SK-N-MC (cell line): ENCODE measurements at regions not wholly inside any gene's neighbourhood (a gene's known extent, or its start where the extent isn't known, plus 50 kb on each side); places are given as distances from the start of the nearest gene placed in this dataset.
"Not testable (repeated sequence)": the region's sequence is repeated elsewhere in the genome, so short reads cannot be mapped to it uniquely, and the experiment has no call there.

Experiments
- DNase-seq: peaks from one replicate; pipeline ENCODE4 v3.0.0-alpha.2; 2011; ENCODE audit warnings: low read depth, low spot score
- H3K27ac ChIP-seq: fragments of 200-600 bp; sonication (generic); 2 replicates; pipeline ENCODE4 v1.5.1; 2016; ENCODE audit warnings: mixed run types
- H3K36me3 ChIP-seq: fragments of 200-600 bp; sonication (generic); 2 replicates; pipeline ENCODE4 v1.6.1; 2017; ENCODE audit warnings: antibody characterized with exemption, low read length, mixed read lengths; ENCODE audit not compliant: insufficient read depth
- H3K4me3 ChIP-seq: fragments of 200-600 bp; sonication (generic); 2 replicates; pipeline ENCODE4 v1.5.1; 2016
- H3K9ac ChIP-seq: fragments of 200-600 bp; sonication (generic); 2 replicates; pipeline ENCODE4 v1.8.0; 2017; ENCODE audit warnings: mixed run types, mixed read lengths; ENCODE audit not compliant: insufficient read length
- H3K9me3 ChIP-seq: fragments of 200-600 bp; sonication (generic); 2 replicates; pipeline ENCODE4 v1.6.1; 2017; ENCODE audit warnings: low read depth, mild to moderate bottlenecking, antibody characterized with exemption, low read length, moderate library complexity, mixed read lengths
- EZH2 ChIP-seq: fragments of 200-600 bp; sonication (generic); IDR thresholded peaks from one replicate; pipeline ENCODE4 v1.6.1; 2017; ENCODE audit warnings: antibody characterized with exemption
- FOXP2 ChIP-seq: optimal IDR thresholded peaks from 2 replicates; pipeline ENCODE3; 2011; ENCODE audit warnings: mild to moderate bottlenecking, moderate library complexity; ENCODE audit not compliant: insufficient read depth; ENCODE audit errors: extremely low read length, control extremely low read depth
- POLR2AphosphoS5 ChIP-seq: IDR thresholded peaks from 2 replicates; pipeline ENCODE4 v1.6.1; 2012; ENCODE audit warnings: mild to moderate bottlenecking, low read depth, low read length, borderline replicate concordance

DNA sequence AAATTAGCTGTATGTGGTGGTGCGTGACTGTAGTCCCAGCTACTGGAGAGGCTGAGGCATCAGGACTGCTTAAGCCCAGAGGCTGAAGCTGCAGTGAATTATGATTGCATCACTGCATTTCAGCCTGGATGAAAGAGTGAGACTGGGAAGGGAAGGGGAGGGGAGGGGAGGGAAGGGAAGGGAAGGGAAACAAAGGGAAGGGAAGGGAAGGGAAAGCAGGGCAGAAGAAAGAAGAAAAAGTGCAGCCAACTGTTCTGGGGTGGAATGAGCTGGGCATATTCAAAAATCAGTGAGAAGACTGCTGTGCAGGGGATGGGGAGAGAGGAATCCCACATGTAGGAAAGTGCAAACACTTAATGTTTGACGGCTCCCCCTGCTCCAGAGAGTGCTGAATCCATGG lies 905.5 kb downstream of the UQCRFS1 start:
- no peak for TF ChIP-seq POLR2AphosphoS5
- TF ChIP-seq EZH2, result no peak
- no peak for TF ChIP-seq FOXP2
- H3K4me3 ChIP-seq, result no peak overlapping the region
- H3K27ac ChIP-seq, result no peak overlapping the region
- H3K36me3 ChIP-seq, result no peaks in the 10 kb centered on the region
- DNase-seq, result no peak
- no peak overlapping the region for H3K9ac ChIP-seq
- H3K9me3 ChIP-seq, result no peaks in the 10 kb centered on the region

DNA sequence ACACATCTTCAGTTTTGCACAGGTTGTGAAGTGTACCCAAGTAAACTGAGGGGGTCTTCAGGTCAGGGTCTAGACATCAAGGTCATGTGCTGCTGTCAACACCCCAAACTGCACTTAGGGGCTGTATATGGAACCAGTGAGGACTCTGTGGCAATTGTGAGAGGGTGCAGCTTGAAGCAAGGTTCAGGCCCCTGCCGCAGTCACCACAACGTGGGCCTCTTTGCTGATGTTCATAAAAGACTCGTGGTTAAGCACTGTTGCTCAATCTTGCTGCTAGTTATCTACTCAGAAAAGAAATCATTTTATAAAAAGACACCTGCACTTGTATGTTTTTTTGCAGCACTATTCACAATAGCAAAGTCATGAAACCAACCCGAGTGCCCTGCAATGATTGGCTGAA lies 907.4 kb downstream of the UQCRFS1 start:
- Histone ChIP-seq H3K36me3 (no peaks in the 10 kb centered on the region), H3K4me3 (no peak overlapping the region), H3K9me3 (no peaks in the 10 kb centered on the region), H3K27ac (no peak overlapping the region), H3K9ac (no peak overlapping the region)
- no peak for DNase-seq
- no peak for TF ChIP-seq FOXP2
- no peak for TF ChIP-seq EZH2
- no peak for TF ChIP-seq POLR2AphosphoS5

DNA sequence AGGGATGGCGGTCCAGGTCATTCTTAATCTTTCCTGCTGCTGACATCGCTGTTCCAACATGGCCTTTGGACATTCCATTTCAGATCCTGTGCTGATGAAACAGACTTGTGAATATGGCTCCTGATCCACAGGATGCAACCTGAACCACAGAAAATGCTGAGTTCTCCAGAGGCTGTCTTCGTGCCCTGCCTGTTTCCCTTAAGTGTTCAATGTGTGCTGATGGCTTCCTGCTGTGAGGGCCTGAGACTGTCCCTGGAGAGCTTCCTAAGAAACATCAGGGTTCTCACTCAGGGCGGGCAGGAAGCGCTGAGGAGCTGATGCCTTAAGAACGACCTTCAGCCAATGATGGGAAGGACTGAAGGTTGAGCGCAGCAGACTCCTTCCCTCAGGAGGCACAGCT lies 909.4 kb downstream of the UQCRFS1 start:
- TF ChIP-seq POLR2AphosphoS5 (no peak), FOXP2 (no peak), EZH2 (no peak)
- H3K27ac ChIP-seq, result no peak overlapping the region
- no peaks in the 10 kb centered on the region for H3K9me3 ChIP-seq
- H3K9ac ChIP-seq, result no peak overlapping the region
- DNase-seq, result no peak
- H3K4me3 ChIP-seq, result no peak overlapping the region
- H3K36me3 ChIP-seq, result no peaks in the 10 kb centered on the region

DNA sequence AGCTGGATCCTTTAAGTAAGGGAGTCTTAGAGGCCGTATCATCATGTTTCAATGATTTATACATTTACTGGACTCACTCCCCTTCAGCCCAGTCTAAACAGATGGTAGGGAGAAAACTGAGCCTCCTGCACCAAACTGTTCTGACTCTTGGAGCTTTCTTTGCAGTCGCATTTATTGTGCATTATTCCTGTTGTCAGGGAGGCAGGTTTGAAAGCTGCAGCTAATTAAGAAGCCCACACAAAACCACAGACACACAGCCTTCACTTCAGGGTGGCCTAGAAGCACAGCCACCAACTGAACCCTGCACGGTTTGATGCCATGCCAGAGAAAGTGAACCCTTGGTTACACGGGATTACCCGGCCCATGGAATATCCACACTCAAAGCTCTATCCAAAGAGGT lies 911.0 kb downstream of the UQCRFS1 start:
- Histone ChIP-seq H3K9me3 (no peaks in the 10 kb centered on the region), H3K9ac (no peak overlapping the region), H3K36me3 (no peaks in the 10 kb centered on the region), H3K27ac (no peak overlapping the region), H3K4me3 (no peak overlapping the region)
- TF ChIP-seq FOXP2 (no peak), EZH2 (no peak), POLR2AphosphoS5 (no peak)
- no peak for DNase-seq

DNA sequence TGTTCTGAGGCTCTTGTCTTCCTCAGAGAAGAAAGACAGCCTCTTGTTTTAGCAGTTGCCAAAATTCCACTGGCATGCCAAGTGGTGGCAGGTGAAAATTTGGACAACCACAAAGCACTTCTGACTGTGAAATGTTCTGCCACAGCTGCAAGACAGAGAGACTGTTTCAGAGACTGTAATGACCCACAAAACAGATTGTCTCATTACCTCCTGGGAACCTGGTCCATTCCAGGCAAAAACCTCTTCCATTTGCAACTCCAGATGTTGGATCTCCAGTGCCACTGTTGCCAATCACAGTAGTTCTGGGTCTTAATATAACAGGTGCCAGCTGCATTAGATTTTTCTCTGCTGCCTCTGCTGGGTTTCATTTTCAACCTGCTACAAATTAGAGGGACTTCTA lies 911.5 kb downstream of the UQCRFS1 start:
- H3K36me3 ChIP-seq, result no peaks in the 10 kb centered on the region
- no peak overlapping the region for H3K4me3 ChIP-seq
- TF ChIP-seq FOXP2, result no peak
- no peak for TF ChIP-seq EZH2
- no peak for TF ChIP-seq POLR2AphosphoS5
- no peak overlapping the region for H3K27ac ChIP-seq
- H3K9ac ChIP-seq, result no peak overlapping the region
- no peaks in the 10 kb centered on the region for H3K9me3 ChIP-seq
- DNase-seq, result no peak

DNA sequence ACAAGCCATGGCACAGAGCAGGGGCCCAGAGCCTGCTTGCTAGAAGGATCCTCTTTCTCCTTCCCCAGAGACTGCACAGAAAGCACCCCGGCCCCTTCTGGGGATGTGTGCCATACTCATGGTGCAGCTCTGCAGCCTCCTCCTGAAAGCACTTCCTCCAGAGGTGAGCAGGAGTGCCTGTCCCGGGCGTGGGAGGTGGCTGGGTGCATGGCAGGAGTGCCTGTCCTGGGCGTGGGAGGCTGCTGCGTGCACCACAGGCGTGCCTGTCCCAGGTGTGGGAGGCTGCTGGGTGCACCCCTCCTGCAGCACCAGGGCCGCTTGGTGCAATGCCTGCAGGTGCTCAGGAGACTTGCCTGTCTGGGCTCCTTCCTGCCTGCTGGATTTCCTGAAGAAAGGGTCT lies 913.3 kb downstream of the UQCRFS1 start:
- no peak for DNase-seq
- no peak overlapping the region for H3K27ac ChIP-seq

DNA sequence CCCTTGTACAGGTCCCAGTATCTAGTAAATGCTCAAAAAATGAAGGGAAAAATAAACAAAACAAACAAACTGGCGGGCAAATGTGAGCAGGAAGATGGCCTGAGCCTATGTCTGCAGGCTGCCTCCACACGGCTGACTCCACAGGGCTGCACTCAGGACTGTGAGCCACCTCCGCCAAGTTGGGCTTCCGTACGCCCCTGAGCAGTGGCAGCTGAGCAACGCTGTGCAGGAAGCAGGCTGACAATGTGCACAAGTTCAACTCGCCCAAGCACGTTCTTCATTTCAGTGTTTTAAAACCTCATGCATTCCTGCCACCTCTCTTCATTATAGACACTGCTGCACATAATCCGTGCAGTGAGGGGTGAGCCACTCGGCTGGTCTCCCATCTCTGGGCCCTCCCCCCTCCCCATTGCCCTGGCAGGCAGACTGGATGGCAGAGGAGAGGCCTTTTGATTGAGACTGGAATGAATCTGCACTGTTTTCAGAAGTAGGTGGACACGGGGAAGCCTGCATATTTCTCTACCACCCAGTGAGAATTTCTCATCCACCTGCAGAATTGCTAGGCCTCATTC lies 915.3 kb downstream of the UQCRFS1 start:
- no peaks in the 10 kb centered on the region for H3K36me3 ChIP-seq
- H3K27ac ChIP-seq, result no peak overlapping the region
- TF ChIP-seq POLR2AphosphoS5, result no peak
- no peak for TF ChIP-seq EZH2
- no peak for TF ChIP-seq FOXP2
- no peak overlapping the region for H3K9ac ChIP-seq
- H3K4me3 ChIP-seq, result no peak overlapping the region
- H3K9me3 ChIP-seq, result no peaks in the 10 kb centered on the region
- DNase-seq, result no peak

More for the DNA sequence above, 913.3 kb downstream of the UQCRFS1 start:
- TF ChIP-seq POLR2AphosphoS5 (no peak), EZH2 (no peak), FOXP2 (no peak)
- Histone ChIP-seq H3K4me3 (no peak overlapping the region), H3K9me3 (no peaks in the 10 kb centered on the region), H3K9ac (no peak overlapping the region), H3K36me3 (no peaks in the 10 kb centered on the region)

DNA sequence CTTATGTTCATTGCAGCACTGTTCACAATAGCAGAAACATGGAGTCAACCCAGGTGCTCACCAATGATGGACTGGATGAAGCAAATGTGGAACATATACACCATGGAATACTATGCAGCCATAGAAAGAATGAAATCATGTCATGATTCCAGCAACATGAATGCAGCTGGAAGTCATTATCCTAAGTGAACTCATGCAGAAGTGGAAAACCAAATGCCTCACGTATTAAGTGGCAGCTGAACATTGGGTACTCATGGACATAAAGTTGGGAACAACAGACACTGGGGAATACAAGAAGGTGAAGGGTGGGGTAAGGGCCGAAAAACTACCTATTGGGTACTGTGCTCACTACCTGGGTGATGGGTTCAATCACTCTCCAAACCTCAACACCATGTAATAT lies 915.9 kb downstream of the UQCRFS1 start:
- TF ChIP-seq FOXP2 (no peak), POLR2AphosphoS5 (no peak), EZH2 (no peak)
- Histone ChIP-seq H3K9ac (no peak overlapping the region), H3K36me3 (no peaks in the 10 kb centered on the region), H3K9me3 (no peaks in the 10 kb centered on the region), H3K4me3 (no peak overlapping the region), H3K27ac (no peak overlapping the region)
- no peak for DNase-seq

DNA sequence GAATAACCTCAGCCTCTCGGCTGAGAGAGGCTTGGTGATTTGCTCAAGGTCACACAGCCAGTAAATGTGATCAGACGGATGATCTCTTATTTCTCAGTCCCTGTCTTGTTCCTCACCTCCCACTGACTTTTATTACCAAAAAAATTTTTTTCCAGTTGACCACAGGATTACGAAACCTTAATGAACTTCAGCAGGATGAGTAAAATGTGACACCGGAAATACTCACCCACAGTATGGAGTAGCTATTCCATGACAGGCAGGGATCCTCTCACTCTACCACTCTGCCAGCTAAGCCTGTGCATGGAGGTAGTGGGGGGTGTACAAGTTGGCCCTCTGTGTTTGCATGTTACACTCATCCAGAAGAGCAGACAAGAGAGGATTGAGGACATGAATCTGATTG lies 916.4 kb downstream of the UQCRFS1 start:
- DNase-seq, result peak; percentile 16
- Histone ChIP-seq H3K9ac (no peak overlapping the region), H3K27ac (no peak overlapping the region), H3K9me3 (no peaks in the 10 kb centered on the region), H3K4me3 (no peak overlapping the region), H3K36me3 (no peaks in the 10 kb centered on the region)
- TF ChIP-seq FOXP2 (no peak), EZH2 (no peak), POLR2AphosphoS5 (no peak)

DNA sequence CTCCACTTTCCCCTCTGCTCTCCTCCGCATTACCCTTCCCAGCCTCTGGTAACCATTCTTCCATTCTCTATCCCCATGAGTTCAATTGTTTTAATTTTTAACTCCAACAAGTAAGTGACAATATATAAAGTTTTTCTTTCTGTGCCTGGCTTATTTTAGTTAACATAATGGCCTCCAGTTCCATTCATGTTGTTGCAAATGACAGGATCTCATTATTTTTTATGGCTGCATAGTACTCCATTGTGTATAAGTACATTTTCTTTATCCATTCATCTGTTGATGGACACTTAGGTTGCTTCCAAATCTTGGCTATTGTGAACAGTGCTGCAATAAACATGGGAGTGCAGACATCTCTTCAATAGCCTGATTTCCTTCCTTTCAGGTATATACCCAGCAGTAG lies 918.0 kb downstream of the UQCRFS1 start:
- not testable (repeated sequence) for H3K9ac ChIP-seq, H3K4me3 ChIP-seq, H3K9me3 ChIP-seq, H3K36me3 ChIP-seq, H3K27ac ChIP-seq, DNase-seq
